T-helper 17 cell (primary cell): ENCODE measurements at regions not wholly inside any gene's neighbourhood (a gene's known extent, or its start where the extent isn't known, plus 50 kb on each side); places are given as distances from the start of the nearest gene placed in this dataset.

Experiments used
- ATAC-seq: fragments of 150-1000 bp; cut with Tn5 transposase; 2 replicates; pipeline ENCODE4 v1.10.0; 2021; ENCODE audit warnings: mild to moderate bottlenecking, moderate library complexity
- DNase-seq, 3 donors: peaks; one replicate each; pipeline versions ENCODE4 v3.0.0 to v3.0.0-alpha.2; 2020 to 2021
- H3K9me3 ChIP-seq: one replicate; pipeline ENCODE4 v1.7.0; 2013; ENCODE audit warnings: low read length, mild to moderate bottlenecking; ENCODE audit not compliant: control insufficient read depth, poor library complexity, severe bottlenecking
- H3K27ac Mint-ChIP-seq: one replicate; pipeline ENCODE4 v1.8.0; 2022; ENCODE audit warnings: mild to moderate bottlenecking, moderate library complexity, mixed read lengths
- H3K27me3 Mint-ChIP-seq: one replicate; pipeline ENCODE4 v1.8.0; 2022; ENCODE audit warnings: mixed read lengths
- H3K36me3 Mint-ChIP-seq: one replicate; pipeline ENCODE4 v1.8.0; 2022; ENCODE audit warnings: low read depth, mixed read lengths
- H3K4me1 Mint-ChIP-seq: one replicate; pipeline ENCODE4 v1.8.0; 2022; ENCODE audit warnings: mild to moderate bottlenecking, mixed read lengths
- H3K4me3 Mint-ChIP-seq: one replicate; pipeline ENCODE4 v1.8.0; 2022; ENCODE audit warnings: mild to moderate bottlenecking, moderate library complexity, mixed read lengths

GRCh38 chr3:102673271-102674115 is 238.7 kb downstream of the ZPLD1 start:
- no peaks in the 10 kb centered on the region for H3K4me1 Mint-ChIP-seq
- DNase-seq: peak; percentile 10 to 30 (median 12)
- peaks cover 27% of the 10 kb centered on the region for H3K27me3 Mint-ChIP-seq
- no peaks in the 10 kb centered on the region for H3K36me3 Mint-ChIP-seq
- ATAC-seq: peak; percentile 61
- no peaks in the 10 kb centered on the region for H3K9me3 ChIP-seq
- H3K4me3 Mint-ChIP-seq: no peak overlapping the region
- H3K27ac Mint-ChIP-seq: no peak overlapping the region

GRCh38 chr3:102674284-102674683 is 239.5 kb downstream of the ZPLD1 start:
- DNase-seq (no peak), ATAC-seq (no peak)
- Mint-ChIP-seq H3K27me3 (peaks cover 27% of the 10 kb centered on the region), H3K36me3 (no peaks in the 10 kb centered on the region), H3K4me1 (no peaks in the 10 kb centered on the region), H3K27ac (no peak overlapping the region), H3K4me3 (no peak overlapping the region)
- H3K9me3 ChIP-seq: no peaks in the 10 kb centered on the region

- DNase-seq (no peak), ATAC-seq (no peak)
- Mint-ChIP-seq H3K27me3 (peaks cover 32% of the 10 kb centered on the region), H3K4me1 (no peaks in the 10 kb centered on the region), H3K4me3 (no peak overlapping the region), H3K27ac (no peak overlapping the region), H3K36me3 (no peaks in the 10 kb centered on the region)
- H3K9me3 ChIP-seq: no peaks in the 10 kb centered on the region
Measured at GRCh38 chr3:102676424-102676823, 241.6 kb downstream of the ZPLD1 start.

GRCh38 chr3:102682741-102683140 is 247.9 kb downstream of the ZPLD1 start:
- H3K27ac Mint-ChIP-seq: no peak overlapping the region
- DNase-seq (no peak), ATAC-seq (no peak)
- no peaks in the 10 kb centered on the region for H3K36me3 Mint-ChIP-seq
- H3K4me1 Mint-ChIP-seq: no peaks in the 10 kb centered on the region
- H3K9me3 ChIP-seq: no peaks in the 10 kb centered on the region
- H3K27me3 Mint-ChIP-seq: peaks cover 63% of the 10 kb centered on the region
- H3K4me3 Mint-ChIP-seq: no peak overlapping the region

- no peak for DNase-seq
- no peak overlapping the region for H3K27ac Mint-ChIP-seq
- H3K36me3 Mint-ChIP-seq: no peaks in the 10 kb centered on the region
- H3K4me1 Mint-ChIP-seq: no peaks in the 10 kb centered on the region
- no peak overlapping the region for H3K4me3 Mint-ChIP-seq
- H3K27me3 Mint-ChIP-seq: peaks cover 53% of the 10 kb centered on the region
- no peaks in the 10 kb centered on the region for H3K9me3 ChIP-seq
- ATAC-seq: no peak
Measured at GRCh38 chr3:102686792-102687191, 252.0 kb downstream of the ZPLD1 start.

- Mint-ChIP-seq H3K4me1 (no peaks in the 10 kb centered on the region), H3K27me3 (peaks cover 55% of the 10 kb centered on the region), H3K36me3 (no peaks in the 10 kb centered on the region), H3K27ac (no peak overlapping the region), H3K4me3 (no peak overlapping the region)
- DNase-seq: no peak
- H3K9me3 ChIP-seq: no peaks in the 10 kb centered on the region
- no peak for ATAC-seq
Measured at GRCh38 chr3:102687851-102688555, 253.2 kb downstream of the ZPLD1 start.

- Mint-ChIP-seq H3K4me1 (no peaks in the 10 kb centered on the region), H3K36me3 (no peaks in the 10 kb centered on the region), H3K27me3 (peaks cover 55% of the 10 kb centered on the region), H3K27ac (no peak overlapping the region), H3K4me3 (no peak overlapping the region)
- H3K9me3 ChIP-seq: no peaks in the 10 kb centered on the region
- ATAC-seq (no peak), DNase-seq (no peak)
Measured at GRCh38 chr3:102688556-102688930, 253.7 kb downstream of the ZPLD1 start.

- H3K36me3 Mint-ChIP-seq: no peaks in the 10 kb centered on the region
- no peak for DNase-seq
- no peaks in the 10 kb centered on the region for H3K9me3 ChIP-seq
- no peaks in the 10 kb centered on the region for H3K4me1 Mint-ChIP-seq
- no peak overlapping the region for H3K4me3 Mint-ChIP-seq
- no peak overlapping the region for H3K27ac Mint-ChIP-seq
- H3K27me3 Mint-ChIP-seq: peaks cover 60% of the 10 kb centered on the region
- ATAC-seq: no peak
Measured at GRCh38 chr3:102691507-102691906, 256.7 kb downstream of the ZPLD1 start.

- H3K27me3 Mint-ChIP-seq: peaks cover 23% of the 10 kb centered on the region
- no peak overlapping the region for H3K27ac Mint-ChIP-seq
- H3K4me3 Mint-ChIP-seq: no peak overlapping the region
- no peak for ATAC-seq
- DNase-seq: no peak
- no peaks in the 10 kb centered on the region for H3K36me3 Mint-ChIP-seq
- no peaks in the 10 kb centered on the region for H3K9me3 ChIP-seq
- no peaks in the 10 kb centered on the region for H3K4me1 Mint-ChIP-seq
Measured at GRCh38 chr3:102699104-102699818, 264.4 kb downstream of the ZPLD1 start.

- no peak overlapping the region for H3K27ac Mint-ChIP-seq
- no peak overlapping the region for H3K4me3 Mint-ChIP-seq
- H3K36me3 Mint-ChIP-seq: no peaks in the 10 kb centered on the region
Measured at GRCh38 chr3:102699819-102700140, 265.0 kb downstream of the ZPLD1 start.

GRCh38 chr3:102712896-102713295 is 278.1 kb downstream of the ZPLD1 start:
- H3K27me3 Mint-ChIP-seq: no peaks in the 10 kb centered on the region

More at GRCh38 chr3:102699819-102700140, 265.0 kb downstream of the ZPLD1 start:
- ATAC-seq (no peak), DNase-seq (no peak)
- H3K4me1 Mint-ChIP-seq: no peaks in the 10 kb centered on the region
- H3K9me3 ChIP-seq: no peaks in the 10 kb centered on the region
- peaks cover 19% of the 10 kb centered on the region for H3K27me3 Mint-ChIP-seq

GRCh38 chr3:102714567-102714966 is 279.8 kb downstream of the ZPLD1 start:
- no peaks in the 10 kb centered on the region for H3K36me3 Mint-ChIP-seq

More at GRCh38 chr3:102712896-102713295, 278.1 kb downstream of the ZPLD1 start:
- no peak overlapping the region for H3K4me3 Mint-ChIP-seq
- ATAC-seq (no peak), DNase-seq (no peak)
- no peak overlapping the region for H3K27ac Mint-ChIP-seq
- H3K36me3 Mint-ChIP-seq: no peaks in the 10 kb centered on the region
- no peaks in the 10 kb centered on the region for H3K4me1 Mint-ChIP-seq
- no peaks in the 10 kb centered on the region for H3K9me3 ChIP-seq

GRCh38 chr3:102715030-102715697 is 280.3 kb downstream of the ZPLD1 start:
- Mint-ChIP-seq H3K27ac (no peak overlapping the region), H3K36me3 (no peaks in the 10 kb centered on the region), H3K4me1 (no peaks in the 10 kb centered on the region), H3K27me3 (no peaks in the 10 kb centered on the region), H3K4me3 (no peak overlapping the region)
- no peak for DNase-seq
- no peaks in the 10 kb centered on the region for H3K9me3 ChIP-seq
- no peak for ATAC-seq

More at GRCh38 chr3:102714567-102714966, 279.8 kb downstream of the ZPLD1 start:
- DNase-seq (no peak), ATAC-seq (no peak)
- no peak overlapping the region for H3K27ac Mint-ChIP-seq
- H3K27me3 Mint-ChIP-seq: no peaks in the 10 kb centered on the region
- H3K4me1 Mint-ChIP-seq: no peaks in the 10 kb centered on the region
- H3K9me3 ChIP-seq: no peaks in the 10 kb centered on the region
- no peak overlapping the region for H3K4me3 Mint-ChIP-seq
